Calu3 (cell line): ENCODE measurements at regions not wholly inside any gene's neighbourhood (a gene's known extent, or its start where the extent isn't known, plus 50 kb on each side); places are given as distances from the start of the nearest gene placed in this dataset.

ENCODE experiments used
- BruUV-seq: library from RNA; stranded (reverse); fragments of 400-500 nt; replicated peaks from 2 replicates; lab custom pipeline; 2021; lab: Mats Ljungman, UMichigan
- CTCF ChIA-PET: fragments of 300-600 bp; sonication (Branson Sonifier 250); formaldehyde crosslinking; loops from one replicate; lab custom pipeline; 2022; ENCODE audit warnings: antibody characterized with exemption; lab: Charles Lee
- DNase-seq: peaks from one replicate; pipeline ENCODE4 v3.0.0; 2022
- H3K27ac Mint-ChIP-seq: one replicate; pipeline ENCODE4 v1.8.0; 2022; ENCODE audit warnings: mixed read lengths; ENCODE audit not compliant: unreplicated experiment
- H3K27me3 Mint-ChIP-seq: one replicate; pipeline ENCODE4 v1.8.0; 2022; ENCODE audit warnings: mixed read lengths; ENCODE audit not compliant: unreplicated experiment
- H3K36me3 Mint-ChIP-seq: one replicate; pipeline ENCODE4 v1.8.0; 2022; ENCODE audit warnings: mild to moderate bottlenecking, moderate library complexity, mixed read lengths; ENCODE audit not compliant: insufficient read depth, unreplicated experiment
- H3K4me1 Mint-ChIP-seq: one replicate; pipeline ENCODE4 v1.8.0; 2022; ENCODE audit warnings: mild to moderate bottlenecking, low read depth, mixed read lengths; ENCODE audit not compliant: unreplicated experiment
- H3K4me3 Mint-ChIP-seq: one replicate; pipeline ENCODE4 v1.8.0; 2022; ENCODE audit warnings: mild to moderate bottlenecking, low read depth, moderate library complexity, mixed read lengths; ENCODE audit not compliant: unreplicated experiment
- H3K9me3 Mint-ChIP-seq: one replicate; pipeline ENCODE4 v1.8.0; 2022; ENCODE audit warnings: low read depth, mixed read lengths; ENCODE audit not compliant: unreplicated experiment
- intact Hi-C: fragments of 100-400 bp; cut with micrococcal nuclease; formaldehyde crosslinking; loops from one replicate; pipeline ENCODE4 v1.10.0; 2022; ENCODE audit not compliant: unreplicated experiment
- TF ChIP-seq, protein P1 (sequence below): fragments of 200-600 bp; IDR thresholded peaks from one replicate; pipeline ENCODE4 v1.8.0; 2022; ENCODE audit warnings: antibody characterized with exemption; ENCODE audit not compliant: unreplicated experiment

- H3K9me3 Mint-ChIP-seq, result peaks cover 6% of the 10 kb centered on the region
- TF ChIP-seq, protein P1, sequence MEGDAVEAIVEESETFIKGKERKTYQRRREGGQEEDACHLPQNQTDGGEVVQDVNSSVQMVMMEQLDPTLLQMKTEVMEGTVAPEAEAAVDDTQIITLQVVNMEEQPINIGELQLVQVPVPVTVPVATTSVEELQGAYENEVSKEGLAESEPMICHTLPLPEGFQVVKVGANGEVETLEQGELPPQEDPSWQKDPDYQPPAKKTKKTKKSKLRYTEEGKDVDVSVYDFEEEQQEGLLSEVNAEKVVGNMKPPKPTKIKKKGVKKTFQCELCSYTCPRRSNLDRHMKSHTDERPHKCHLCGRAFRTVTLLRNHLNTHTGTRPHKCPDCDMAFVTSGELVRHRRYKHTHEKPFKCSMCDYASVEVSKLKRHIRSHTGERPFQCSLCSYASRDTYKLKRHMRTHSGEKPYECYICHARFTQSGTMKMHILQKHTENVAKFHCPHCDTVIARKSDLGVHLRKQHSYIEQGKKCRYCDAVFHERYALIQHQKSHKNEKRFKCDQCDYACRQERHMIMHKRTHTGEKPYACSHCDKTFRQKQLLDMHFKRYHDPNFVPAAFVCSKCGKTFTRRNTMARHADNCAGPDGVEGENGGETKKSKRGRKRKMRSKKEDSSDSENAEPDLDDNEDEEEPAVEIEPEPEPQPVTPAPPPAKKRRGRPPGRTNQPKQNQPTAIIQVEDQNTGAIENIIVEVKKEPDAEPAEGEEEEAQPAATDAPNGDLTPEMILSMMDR, result no peak
- no peaks in the 10 kb centered on the region for H3K36me3 Mint-ChIP-seq
- intact Hi-C loops, result no loop called here
- no peaks in the 10 kb centered on the region for H3K4me1 Mint-ChIP-seq
- CTCF ChIA-PET, result no interaction called here
- H3K27ac Mint-ChIP-seq, result no peak overlapping the region
- BruUV-seq, result no TSS peak
- DNase-seq, result no peak
- no peak overlapping the region for H3K4me3 Mint-ChIP-seq
- no peaks in the 10 kb centered on the region for H3K27me3 Mint-ChIP-seq
These were observed 1228.3 kb downstream of the BRD1 start for GRCh38 chr22:48599346-48599745.

DNA sequence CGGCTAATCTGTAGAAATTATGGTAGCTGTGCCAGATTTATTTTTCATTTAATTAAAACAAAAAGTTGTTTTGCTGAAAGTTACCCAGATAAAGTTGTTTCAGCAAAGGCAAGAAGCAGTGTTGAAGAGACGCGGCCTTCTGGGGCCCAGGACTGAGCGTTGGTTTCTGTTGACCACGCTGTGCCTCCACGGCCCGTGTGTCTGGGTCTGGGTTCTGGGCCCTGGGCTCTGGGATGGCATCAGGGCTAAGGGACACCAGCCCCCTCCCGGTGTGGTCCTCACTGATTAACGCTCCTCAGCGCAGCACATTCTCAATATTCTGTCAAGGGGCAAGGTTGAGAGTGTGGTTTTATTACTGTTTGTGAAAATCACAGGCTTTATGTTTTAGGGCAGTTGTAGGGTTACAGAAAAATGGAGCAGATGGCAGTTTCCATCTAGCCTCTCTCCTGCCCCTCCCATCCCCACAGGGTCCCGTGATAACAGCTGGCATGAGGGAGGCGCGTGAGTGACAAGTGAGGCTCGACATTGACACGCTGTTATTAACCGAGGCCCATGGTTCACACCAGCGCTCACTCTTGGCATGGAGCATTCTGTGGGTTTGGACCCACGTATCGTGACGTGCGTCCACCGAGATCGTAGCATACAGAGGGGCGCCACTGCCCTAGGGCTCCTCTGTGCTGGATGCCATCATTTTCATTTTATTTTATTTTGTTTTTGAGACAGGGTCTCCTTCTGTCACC, 1231.4 kb downstream of the BRD1 start:
- Mint-ChIP-seq H3K27me3 (no peaks in the 10 kb centered on the region), H3K9me3 (peaks cover 9% of the 10 kb centered on the region), H3K4me3 (no peak overlapping the region), H3K4me1 (no peaks in the 10 kb centered on the region), H3K27ac (no peak overlapping the region), H3K36me3 (no peaks in the 10 kb centered on the region)
- intact Hi-C loops, result no loop called here
- CTCF ChIA-PET, result no interaction called here
- TF ChIP-seq, protein P1, result no peak
- DNase-seq, result no peak
- no TSS peak for BruUV-seq

- H3K27me3 Mint-ChIP-seq, result no peaks in the 10 kb centered on the region
- no peak overlapping the region for H3K27ac Mint-ChIP-seq
- intact Hi-C loops, result no loop called here
- no peaks in the 10 kb centered on the region for H3K36me3 Mint-ChIP-seq
- BruUV-seq, result no TSS peak
- H3K4me1 Mint-ChIP-seq, result no peaks in the 10 kb centered on the region
- H3K9me3 Mint-ChIP-seq, result peaks cover 9% of the 10 kb centered on the region
- no peak overlapping the region for H3K4me3 Mint-ChIP-seq
- DNase-seq, result no peak
- TF ChIP-seq, protein P1, result no peak
- CTCF ChIA-PET, result no interaction called here
These were observed 1232.2 kb downstream of the BRD1 start for GRCh38 chr22:48595511-48595905.

GRCh38 chr22:48594757-48595510, 1232.7 kb downstream of the BRD1 start:
- Mint-ChIP-seq H3K36me3 (no peaks in the 10 kb centered on the region), H3K9me3 (peaks cover 7% of the 10 kb centered on the region), H3K27ac (no peak overlapping the region), H3K4me1 (no peaks in the 10 kb centered on the region), H3K4me3 (no peak overlapping the region), H3K27me3 (no peaks in the 10 kb centered on the region)
- intact Hi-C loops, result no loop called here
- CTCF ChIA-PET, result interaction anchor here (0.7 kb wide), 1 partner anchor 1968 kb away, joined by 3 read pairs; no protein-coding TSS in a partner anchor
- no peak for DNase-seq
- no TSS peak for BruUV-seq
- TF ChIP-seq, protein P1, result no peak
